GM19025 (cell line): ENCODE measurements at regions not wholly inside any gene's neighbourhood (a gene's known extent, or its start where the extent isn't known, plus 50 kb on each side); places are given as distances from the start of the nearest gene placed in this dataset.

Experiments
- ATAC-seq: cut with Tn5 transposase; IDR thresholded peaks from one replicate; pipeline ENCODE4 v1.9.1; 2021; ENCODE audit warnings: mild to moderate bottlenecking, low read depth, moderate library complexity; ENCODE audit not compliant: unreplicated experiment

DNA sequence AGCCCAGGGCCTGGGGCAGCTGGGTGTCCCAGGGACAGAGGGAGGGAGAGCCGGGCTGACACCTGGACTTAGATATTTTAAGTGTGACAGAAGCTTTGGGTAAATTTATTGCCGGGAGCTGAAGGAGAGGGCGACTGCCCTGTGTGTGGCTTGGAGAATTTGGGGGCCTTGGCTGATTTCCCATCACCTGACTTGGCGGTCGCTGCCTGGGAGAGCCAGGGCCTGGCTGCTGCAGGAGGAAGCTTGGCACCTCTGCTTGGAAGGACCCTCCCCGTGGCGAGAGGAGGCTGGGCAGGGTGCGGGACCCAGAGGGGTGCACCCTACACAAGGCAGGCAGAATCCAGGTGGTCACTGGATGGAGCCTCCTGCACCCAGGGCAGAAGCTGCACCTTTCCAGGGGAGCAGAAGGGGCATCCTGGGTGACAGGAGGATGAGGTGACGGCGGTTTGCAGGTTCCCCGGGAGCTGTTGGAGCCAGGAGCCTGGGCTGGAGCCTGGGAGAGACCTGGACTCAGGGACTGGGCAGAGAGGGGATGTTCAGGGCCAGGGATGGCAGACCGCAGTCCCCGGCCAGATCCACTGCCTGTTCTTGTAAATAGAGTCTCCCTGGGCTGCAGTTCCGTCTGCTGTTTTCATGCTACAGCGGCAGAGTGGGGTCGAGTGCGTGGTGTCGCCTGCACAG, 72.0 kb downstream of the RGS12 start:
- no peak for ATAC-seq

- no peak for ATAC-seq
Observed at GRCh38 chr4:3365326-3365725, 72.5 kb downstream of the RGS12 start.

DNA sequence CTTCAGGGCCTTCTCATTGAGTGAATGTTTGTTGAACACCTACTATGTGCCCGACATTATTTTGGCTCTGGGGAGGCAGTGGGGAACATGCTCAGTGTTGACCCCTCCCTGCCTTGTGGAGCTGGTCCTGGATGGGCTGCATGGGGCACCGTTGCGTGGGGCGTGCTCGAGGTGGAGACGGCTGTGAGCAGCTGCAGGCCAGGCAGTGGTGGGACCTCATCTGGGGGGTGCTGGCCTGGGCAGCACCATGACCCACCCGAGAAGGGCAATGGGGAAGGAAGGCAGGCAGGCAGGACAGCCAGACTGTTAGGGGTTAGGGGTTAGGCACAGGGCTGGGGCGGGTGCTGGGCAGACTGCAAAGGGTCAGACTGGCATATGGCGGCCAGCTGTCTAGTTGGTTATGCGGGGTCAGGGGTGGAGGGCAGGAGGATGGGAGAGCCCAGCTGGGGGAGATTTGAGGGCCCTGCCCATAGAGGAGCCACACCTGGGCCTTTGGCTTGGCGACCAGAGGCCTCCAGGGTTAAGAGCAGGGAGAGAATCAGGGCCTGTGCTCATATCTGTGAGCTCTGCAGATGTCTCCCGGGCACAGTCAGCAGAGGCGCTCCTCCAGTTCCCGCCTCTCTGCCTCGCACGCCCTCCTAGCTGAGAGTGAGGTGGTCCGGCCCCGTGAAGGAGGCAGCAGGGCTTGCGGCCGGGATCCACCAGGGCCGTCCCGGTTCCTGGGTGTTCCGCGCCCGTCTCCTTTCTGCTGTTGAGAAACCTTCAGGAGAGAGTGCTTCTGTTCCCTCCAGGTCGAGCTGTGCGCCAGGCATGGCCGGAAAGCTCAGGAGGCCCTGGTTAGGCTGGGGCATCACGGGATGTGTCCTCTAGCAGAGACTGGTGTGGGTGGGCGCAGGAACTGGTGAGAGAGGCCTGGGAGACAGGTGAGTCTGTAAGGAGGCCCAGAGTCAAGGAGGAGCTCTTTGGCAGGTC, 73.3 kb downstream of the RGS12 start:
- ATAC-seq = no peak

DNA sequence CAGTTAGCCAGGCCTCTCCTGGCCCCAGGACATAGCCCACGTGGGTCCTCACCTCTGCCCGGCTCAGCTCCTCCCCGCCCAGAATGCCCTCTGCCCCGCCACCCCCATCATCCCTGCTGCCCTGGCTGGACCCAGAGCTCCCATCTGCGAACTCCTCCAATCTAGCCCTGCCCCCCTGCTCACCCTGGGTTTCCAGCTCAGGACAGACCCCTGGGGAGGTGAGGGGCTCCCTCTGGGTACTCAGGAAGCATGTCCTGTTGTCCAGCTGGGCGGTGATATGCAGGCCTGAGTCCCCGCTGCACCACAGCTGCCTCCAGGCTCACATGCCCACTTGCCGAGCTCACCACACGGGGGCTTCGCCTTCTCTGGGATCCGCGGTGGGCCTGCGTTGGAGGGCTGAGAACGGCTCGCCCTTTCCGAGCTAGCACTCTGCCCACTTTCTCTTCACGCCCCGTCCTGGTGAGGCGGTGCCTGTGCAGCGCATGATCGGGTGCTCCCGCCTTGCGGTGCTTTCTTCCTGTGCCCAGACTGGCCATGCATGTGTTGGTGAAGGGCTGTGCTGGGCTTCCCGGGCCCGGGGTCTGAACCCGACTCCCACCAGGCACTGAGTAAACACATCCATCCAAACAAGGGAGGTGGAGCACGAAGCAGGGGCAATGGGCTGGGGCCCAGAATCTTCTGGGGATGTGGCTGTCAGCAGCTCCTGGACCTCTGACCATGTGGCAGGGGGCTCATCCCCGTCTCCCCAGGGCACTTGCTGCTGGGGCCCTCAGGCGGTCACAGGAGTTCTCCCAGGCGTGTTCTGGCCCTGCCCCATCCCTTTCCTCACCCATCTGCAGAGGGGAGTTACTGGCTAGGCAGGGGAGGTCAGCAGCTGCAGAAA, 74.3 kb downstream of the RGS12 start:
- ATAC-seq = no peak

GRCh38 chr4:3367866-3368265, 73.9 kb upstream of the HGFAC start:
- ATAC-seq = no peak

DNA sequence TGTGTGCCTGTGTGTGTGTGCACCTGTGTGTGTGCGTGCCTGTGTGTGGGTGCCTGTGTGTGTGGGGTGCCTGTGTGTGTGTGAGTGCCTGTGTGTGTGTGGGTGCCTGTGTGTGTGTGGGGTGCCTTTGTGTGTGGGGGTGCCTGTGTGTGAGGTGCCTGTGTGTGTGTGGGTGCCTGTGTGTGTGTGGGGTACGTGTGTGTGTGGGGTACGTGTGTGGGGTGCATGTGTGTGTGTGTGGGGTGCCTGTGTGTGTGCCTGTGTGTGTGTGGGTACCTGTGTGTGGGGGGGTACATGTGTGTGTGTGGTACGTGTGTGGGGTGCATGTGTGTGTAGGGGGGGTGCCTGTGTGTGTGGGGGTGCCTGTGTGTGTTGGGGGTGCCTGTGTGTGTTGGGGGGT, 73.4 kb upstream of the HGFAC start:
- ATAC-seq = no peak

GRCh38 chr4:3368841-3369760, 72.7 kb upstream of the HGFAC start:
- ATAC-seq = no peak

- ATAC-seq = no peak
Observed at GRCh38 chr4:3369781-3370674, 71.7 kb upstream of the HGFAC start.

DNA sequence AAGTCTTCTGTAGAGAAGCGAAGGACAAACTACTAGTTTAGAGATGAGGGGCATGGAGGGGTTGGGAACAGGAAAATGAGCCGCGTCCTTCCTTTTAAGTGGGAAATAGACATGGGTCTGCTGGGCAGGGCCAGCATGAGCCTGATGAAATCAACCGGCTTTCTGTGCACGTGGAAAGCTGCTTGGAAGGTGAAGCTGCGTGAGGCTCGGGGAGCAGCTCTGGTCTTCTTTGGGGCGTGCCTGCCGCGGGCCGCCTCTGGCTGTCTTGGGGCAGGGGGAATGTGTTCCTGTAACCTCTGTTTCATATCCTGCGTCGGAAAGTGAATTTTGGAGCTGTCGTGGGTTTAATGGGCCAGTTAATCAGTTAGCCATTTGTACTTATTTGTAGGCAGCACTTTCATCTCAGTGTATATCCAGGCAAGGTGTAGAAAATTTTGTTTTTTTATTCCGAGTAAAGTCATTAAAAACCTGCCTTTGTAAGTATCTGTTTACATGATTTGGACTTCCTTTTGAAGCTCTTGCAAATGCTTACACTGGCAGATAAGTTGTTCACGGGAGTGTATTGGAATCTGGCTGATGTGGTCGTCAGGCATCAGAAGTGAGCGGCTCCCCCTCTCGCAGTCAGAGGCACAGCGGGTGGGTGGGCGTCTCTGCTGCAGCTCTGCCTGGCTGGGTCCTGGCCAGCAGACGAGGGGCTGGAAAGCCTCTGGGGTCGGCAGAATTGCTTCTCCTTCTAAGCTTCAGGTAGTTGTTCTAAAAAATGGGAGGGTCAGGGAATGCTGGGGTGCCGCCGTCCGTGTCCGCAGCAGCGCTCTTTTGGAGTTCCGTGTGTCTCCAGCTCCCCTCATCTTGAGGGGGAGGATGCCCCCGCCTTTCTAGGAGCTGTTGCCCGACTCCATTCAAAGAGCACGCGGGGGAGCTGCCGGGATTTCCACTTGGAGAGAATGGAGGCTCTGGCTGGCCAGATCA, 70.5 kb upstream of the HGFAC start:
- ATAC-seq = no peak

DNA sequence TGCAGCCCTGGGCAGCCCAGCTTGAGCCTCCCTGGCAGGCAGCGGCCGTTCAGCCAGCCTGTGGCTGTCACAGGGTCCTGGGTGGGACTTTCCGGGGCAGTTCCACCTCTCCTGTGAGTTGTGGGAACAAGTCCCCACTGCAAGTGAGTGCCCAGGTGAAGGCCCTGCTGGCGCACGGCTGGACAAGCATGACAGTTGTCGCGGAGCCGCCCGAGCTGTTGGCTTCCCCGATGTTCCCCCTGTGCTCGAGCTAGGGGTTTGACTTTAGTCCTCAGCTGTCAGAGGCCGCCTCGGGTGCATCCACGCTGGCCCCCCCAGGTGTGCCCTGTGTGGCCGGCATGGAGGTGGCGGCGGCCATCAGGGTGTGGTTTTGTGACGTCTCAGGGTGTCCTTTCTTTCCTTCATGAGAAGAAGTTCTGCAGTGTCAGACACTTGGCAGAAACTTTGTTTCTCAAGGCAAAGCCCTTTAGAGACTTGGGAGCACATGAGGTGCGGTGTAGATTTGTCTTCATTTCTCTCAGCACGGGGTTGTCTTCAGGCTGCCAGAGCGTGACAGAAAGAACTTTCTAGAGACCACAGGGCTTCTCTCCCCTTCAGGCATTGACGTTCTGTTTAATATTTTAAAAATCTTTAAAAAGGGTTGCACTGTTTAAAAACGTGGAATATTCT, 69.4 kb upstream of the HGFAC start:
- no peak for ATAC-seq

- no peak for ATAC-seq
Observed at GRCh38 chr4:3372933-3373465, 68.8 kb upstream of the HGFAC start.

DNA sequence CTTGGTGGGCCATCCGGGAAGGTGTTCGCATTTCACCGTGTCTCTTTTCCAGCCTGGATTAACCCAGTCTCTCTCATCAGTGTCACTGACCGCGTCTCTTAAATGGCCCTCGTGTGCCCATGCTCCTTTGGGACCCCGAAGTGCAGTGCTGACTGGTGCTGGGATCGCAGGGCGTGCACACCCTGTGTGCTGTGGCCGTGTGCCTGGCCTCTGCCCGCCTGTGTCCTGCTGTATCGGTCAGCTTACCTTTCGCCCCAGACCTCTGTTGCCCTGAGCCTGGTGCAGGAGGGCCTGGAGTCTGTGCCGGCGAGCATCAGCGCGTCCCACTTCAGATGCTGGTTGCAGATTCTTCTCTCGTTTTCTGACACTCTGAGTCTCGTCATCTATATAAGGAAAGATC, 68.3 kb upstream of the HGFAC start:
- ATAC-seq = no peak

DNA sequence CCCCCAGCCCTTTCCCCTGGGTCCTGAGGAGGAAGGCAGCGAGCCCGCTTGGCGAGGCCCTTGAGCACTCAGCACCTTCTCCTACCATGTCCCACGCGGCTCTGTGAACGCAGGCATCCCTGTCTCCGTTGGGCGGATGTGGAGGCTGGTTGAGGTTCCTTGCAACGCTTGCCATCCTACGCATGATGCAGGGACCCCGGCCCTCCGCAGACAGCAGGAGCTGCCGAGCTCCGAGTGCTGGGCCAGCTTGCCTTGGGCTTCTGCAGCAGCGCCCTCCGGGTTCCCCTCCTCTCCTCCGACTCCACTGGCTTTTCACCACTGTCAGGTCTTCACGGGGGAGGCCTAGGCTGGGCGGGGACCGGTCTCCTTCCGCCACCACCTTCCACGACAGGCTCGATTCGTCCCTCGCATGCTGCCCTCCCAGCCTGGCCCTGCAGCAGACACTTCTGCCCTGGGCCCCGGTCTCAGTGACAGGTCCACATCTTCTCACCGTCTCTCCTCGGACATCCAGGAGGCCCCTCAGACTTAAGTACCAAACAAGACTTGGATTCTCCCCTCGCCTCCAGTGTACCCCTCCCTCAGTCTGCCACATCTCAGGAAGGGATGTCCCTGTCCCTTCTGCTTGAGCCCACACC, 67.6 kb upstream of the HGFAC start:
- ATAC-seq = no peak

GRCh38 chr4:3374667-3375066, 67.1 kb upstream of the HGFAC start:
- no peak for ATAC-seq

- ATAC-seq = no peak
Observed at GRCh38 chr4:3375688-3376087, 66.1 kb upstream of the HGFAC start.

DNA sequence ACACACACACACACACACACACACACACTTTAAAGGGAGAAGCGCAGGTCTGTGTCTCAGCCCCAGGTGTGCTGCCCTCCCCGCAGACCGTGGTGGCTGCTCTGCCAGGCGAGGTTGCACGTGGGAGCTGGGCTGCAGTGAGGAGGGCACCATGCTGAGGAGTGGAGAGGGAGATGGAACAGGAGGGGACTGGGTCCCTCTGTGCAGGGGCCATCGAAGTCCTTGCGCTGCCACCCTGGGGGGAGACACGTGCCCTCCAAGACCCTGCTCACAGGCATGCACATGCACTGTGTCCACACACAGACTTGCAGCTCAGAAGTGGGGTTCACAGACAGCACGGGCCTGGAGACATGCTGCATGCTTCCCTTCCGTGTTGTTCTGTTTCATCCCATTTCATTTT, 65.5 kb upstream of the HGFAC start:
- no peak for ATAC-seq
